ENCODE measurements at regions not wholly inside any gene's neighbourhood (a gene's known extent, or its start where the extent isn't known, plus 50 kb on each side); places are given as distances from the start of the nearest gene placed in this dataset.
A peak's percentile ranks its signal among the peaks of the same experiment; 100 is the strongest.
"Not testable (repeated sequence)": the region's sequence is repeated elsewhere in the genome, so short reads cannot be mapped to it uniquely, and the experiment has no call there.

GRCh38 chr4:164529486-164529885 is 224.4 kb upstream of the SMIM31 start:
- DNase-seq = no peak

GRCh38 chr4:164531336-164531735 is 222.6 kb upstream of the SMIM31 start:
- DNase-seq = no peak

GRCh38 chr4:164536814-164537213 is 217.1 kb upstream of the SMIM31 start:
- peak; percentile 55 for DNase-seq

- no peak for DNase-seq
These were observed 215.8 kb upstream of the SMIM31 start for GRCh38 chr4:164538097-164538496.

GRCh38 chr4:164540987-164541386 is 212.9 kb upstream of the SMIM31 start:
- no peak for DNase-seq

- DNase-seq = no peak
These were observed 211.5 kb upstream of the SMIM31 start for GRCh38 chr4:164542431-164542830.

GRCh38 chr4:164550989-164551712 is 202.8 kb upstream of the SMIM31 start:
- DNase-seq = no peak

- no peak for DNase-seq
These were observed 202.3 kb upstream of the SMIM31 start for GRCh38 chr4:164551713-164552040.

GRCh38 chr4:164571593-164572390 is 182.1 kb upstream of the SMIM31 start:
- DNase-seq = peak; percentile 6

GRCh38 chr4:164572877-164573279 is 181.1 kb upstream of the SMIM31 start:
- peak; percentile 39 for DNase-seq

- no peak for DNase-seq
These were observed 178.1 kb upstream of the SMIM31 start for GRCh38 chr4:164575861-164576260.

GRCh38 chr4:164579270-164579942 is 174.5 kb upstream of the SMIM31 start:
- no peak for DNase-seq

GRCh38 chr4:164591666-164592065 is 162.3 kb upstream of the SMIM31 start:
- no peak for DNase-seq

GRCh38 chr4:164595751-164596150 is 158.2 kb upstream of the SMIM31 start:
- DNase-seq = no peak

GRCh38 chr4:164596318-164596878 is 157.5 kb upstream of the SMIM31 start:
- no peak for DNase-seq

- DNase-seq = no peak
These were observed 157.0 kb upstream of the SMIM31 start for GRCh38 chr4:164596927-164597326.

GRCh38 chr4:164601653-164602052 is 152.3 kb upstream of the SMIM31 start:
- DNase-seq = no peak

- DNase-seq = not testable (repeated sequence)
These were observed 148.1 kb upstream of the SMIM31 start for GRCh38 chr4:164605791-164606190.

- no peak for DNase-seq
These were observed 147.5 kb upstream of the SMIM31 start for GRCh38 chr4:164606478-164606877.

- no peak for DNase-seq
These were observed 140.7 kb upstream of the SMIM31 start for GRCh38 chr4:164613256-164613655.

GRCh38 chr4:164613792-164614191 is 140.1 kb upstream of the SMIM31 start:
- DNase-seq = peak; percentile 9

- no peak for DNase-seq
These were observed 139.6 kb upstream of the SMIM31 start for GRCh38 chr4:164614329-164614728.

GRCh38 chr4:164614999-164615398 is 138.9 kb upstream of the SMIM31 start:
- DNase-seq = no peak

GRCh38 chr4:164615964-164616363 is 138.0 kb upstream of the SMIM31 start:
- DNase-seq = no peak
